B cell (primary cell): ENCODE measurements at regions not wholly inside any gene's neighbourhood (a gene's known extent, or its start where the extent isn't known, plus 50 kb on each side); places are given as distances from the start of the nearest gene placed in this dataset.

ENCODE experiments used
- ATAC-seq: fragments of 200-7000 bp; cut with Tn5 transposase; one replicate; pipeline ENCODE4 v1.10.0; 2021; ENCODE audit warnings: low read depth, mild to moderate bottlenecking, moderate number of reproducible peaks, moderate library complexity
- CTCF ChIA-PET: fragments of 350-600 bp; sonication (Branson Sonifier 250); formaldehyde crosslinking; loops from one replicate; lab custom pipeline; 2021; ENCODE audit warnings: antibody characterized with exemption, inconsistent platforms; lab: Charles Lee
- POLR2A ChIA-PET: fragments of 350-600 bp; sonication (Branson Sonifier 250); formaldehyde crosslinking; loops from one replicate; lab custom pipeline; 2021; ENCODE audit warnings: antibody characterized with exemption; lab: Charles Lee
- DNase-seq: peaks from one replicate; pipeline ENCODE4 v3.0.0; 2013
- H2AFZ ChIP-seq: 2 replicates; pipeline ENCODE4 v1.6.1; 2012; ENCODE audit warnings: mild to moderate bottlenecking, low read depth, low read length; ENCODE audit not compliant: insufficient read depth, poor library complexity, severe bottlenecking
- H3K27ac ChIP-seq, 2 donors: 1 replicate in 1 of 2; 2 replicates in 1 of 2; pipeline ENCODE4 v1.5.1; 2012 to 2013; ENCODE audit warnings: low read length in 2 of 2, mild to moderate bottlenecking in 2 of 2, moderate library complexity in 1 of 2
- H3K27me3 ChIP-seq, 4 experiments: fragments of 200-600 bp in 1 of 4; sonication (generic) in 1 of 4; replicated peaks in 1 of 4; 1 replicate in 2 of 4; 2 replicates in 2 of 4; pipeline versions ENCODE4 v1.6.1 to v1.7.0; 2013 to 2016; ENCODE audit warnings: low read length in 3 of 4, mild to moderate bottlenecking in 2 of 4, mixed read lengths in 1 of 4, moderate library complexity in 1 of 4; ENCODE audit not compliant: insufficient read depth in 4 of 4, control insufficient read depth in 3 of 4; ENCODE audit errors: control extremely low read depth in 1 of 4
- H3K36me3 ChIP-seq, 2 experiments: replicated peaks in 1 of 2; 1 replicate in 1 of 2; 2 replicates in 1 of 2; pipeline versions ENCODE4 v1.6.1 to v1.7.1; 2013; ENCODE audit warnings: low read length in 1 of 2; ENCODE audit not compliant: insufficient read depth in 2 of 2, control insufficient read depth in 1 of 2; ENCODE audit errors: control extremely low read depth in 1 of 2, extremely low read depth in 1 of 2
- H3K4me1 ChIP-seq, 2 donors: fragments of 200-600 bp in 1 of 2; sonication (generic) in 1 of 2; 1 replicate in 1 of 2; 2 replicates in 1 of 2; pipeline versions ENCODE4 v1.5.1 to v1.6.1; 2013 to 2017; ENCODE audit warnings: low read length in 2 of 2; ENCODE audit not compliant: control insufficient read depth in 2 of 2, insufficient read depth in 2 of 2
- H3K4me2 ChIP-seq: replicated peaks from 2 replicates; pipeline ENCODE3; 2012; ENCODE audit warnings: mild to moderate bottlenecking, low read depth, low read length; ENCODE audit not compliant: poor library complexity, severe bottlenecking
- H3K4me3 ChIP-seq, 5 experiments: fragments of 200-600 bp in 1 of 5; sonication (generic) in 1 of 5; 1 replicate in 3 of 5; 2 replicates in 2 of 5; pipeline versions ENCODE4 v1.5.1 to v1.7.0; 2011 to 2016; ENCODE audit warnings: low read length in 4 of 5, mild to moderate bottlenecking in 4 of 5, low read depth in 2 of 5, control low read depth in 1 of 5, moderate library complexity in 1 of 5; ENCODE audit not compliant: insufficient read depth in 1 of 5; ENCODE audit errors: control extremely low read depth in 1 of 5, extremely low read depth in 1 of 5
- H3K79me2 ChIP-seq: fragments of 200-600 bp; sonication (generic); one replicate; pipeline ENCODE4 v1.6.0; 2016; ENCODE audit warnings: low read length; ENCODE audit not compliant: control insufficient read depth, insufficient read depth
- H3K9ac ChIP-seq: fragments of 200-600 bp; sonication (generic); 2 replicates; pipeline ENCODE4 v1.6.1; 2017; ENCODE audit warnings: mild to moderate bottlenecking, low read length, moderate library complexity
- H3K9me3 ChIP-seq, 3 donors: one replicate each; pipeline versions ENCODE4 v1.6.1 to v1.7.1; 2013; ENCODE audit warnings: low read length in 2 of 3; ENCODE audit not compliant: control insufficient read depth in 2 of 3, insufficient read depth in 1 of 3; ENCODE audit errors: control extremely low read depth in 1 of 3
- H4K20me1 ChIP-seq: 2 replicates; pipeline ENCODE4 v1.6.0; 2012; ENCODE audit warnings: mild to moderate bottlenecking, low read length; ENCODE audit not compliant: insufficient read depth, control insufficient read depth, poor library complexity, severe bottlenecking
- H3K27ac Mint-ChIP-seq: one replicate; pipeline ENCODE4 v1.8.0; 2021; ENCODE audit warnings: mixed read lengths
- H3K27me3 Mint-ChIP-seq: one replicate; pipeline ENCODE4 v1.8.0; 2021; ENCODE audit warnings: mixed read lengths
- H3K4me1 Mint-ChIP-seq: one replicate; pipeline ENCODE4 v1.8.0; 2021; ENCODE audit warnings: mixed read lengths
- H3K4me3 Mint-ChIP-seq: one replicate; pipeline ENCODE4 v1.8.0; 2021; ENCODE audit warnings: mixed read lengths
- H3K9me3 Mint-ChIP-seq: one replicate; pipeline ENCODE4 v1.8.0; 2022; ENCODE audit warnings: mixed read lengths; ENCODE audit not compliant: insufficient read depth
- EZH2 ChIP-seq: IDR thresholded peaks from 2 replicates; pipeline ENCODE4 v1.6.1; 2012; ENCODE audit warnings: borderline replicate concordance, low read depth, mild to moderate bottlenecking, moderate library complexity, low read length; ENCODE audit not compliant: insufficient read depth, poor library complexity, severe bottlenecking
- WGBS: methylation state at CpG from one replicate; pipeline ENCODE4 v1.1.5; 2013; ENCODE audit warnings: missing lambda C conversion rate; ENCODE audit not compliant: insufficient coverage; 5-methylcytosine and 5-hydroxymethylcytosine counted together
- intact Hi-C: fragments of 100-400 bp; cut with micrococcal nuclease; formaldehyde crosslinking; loops from one replicate; pipeline ENCODE4 v1.10.0; 2022
- TF ChIP-seq, protein P1 (sequence below): fragments of 200-600 bp; IDR thresholded peaks from one replicate; pipeline ENCODE4 v1.8.0; 2022; ENCODE audit warnings: antibody characterized with exemption, mild to moderate bottlenecking

DNA sequence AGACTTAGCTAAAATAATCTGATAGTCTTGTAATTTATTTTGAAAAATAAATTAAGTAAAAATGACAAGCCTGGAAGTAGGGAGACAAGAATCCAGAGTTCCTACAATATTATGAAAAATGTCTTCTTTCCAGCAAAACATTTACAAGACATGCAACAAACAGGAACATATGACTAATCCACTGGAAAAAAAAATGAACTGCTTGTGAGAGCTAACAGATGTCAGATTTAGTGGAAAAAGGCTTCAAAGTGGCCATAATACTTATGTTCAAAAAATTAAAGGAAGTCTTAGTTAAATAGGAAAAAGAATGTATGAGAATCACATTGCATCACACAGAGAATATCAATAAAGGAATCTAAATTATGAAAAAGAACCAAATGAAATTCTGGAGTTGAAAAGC, 2082.0 kb upstream of the PCDH20 start:
- Histone ChIP-seq H3K4me1 (no peaks in the 10 kb centered on the region), H3K27me3 (no peaks in the 10 kb centered on the region), H3K9me3 (peaks cover 0 to 7% (median 0%) of the 10 kb centered on the region in 3 donors), H3K36me3 (no peaks in the 10 kb centered on the region), H3K9ac (no peak overlapping the region), H3K4me3 (no peak overlapping the region), H3K4me2 (no peak overlapping the region), H3K27ac (no peak overlapping the region), H3K79me2 (no peaks in the 10 kb centered on the region), H4K20me1 (no peaks in the 10 kb centered on the region), H2AFZ (no peak overlapping the region)
- intact Hi-C loops = no loop called here
- H3K27ac Mint-ChIP-seq = no peak overlapping the region
- H3K4me1 Mint-ChIP-seq = no peaks in the 10 kb centered on the region
- no peak overlapping the region for H3K4me3 Mint-ChIP-seq
- TF ChIP-seq EZH2 = no peak
- H3K27me3 Mint-ChIP-seq = no peaks in the 10 kb centered on the region
- ATAC-seq (no peak), DNase-seq (no peak)
- CTCF ChIA-PET = no interaction called here
- POLR2A ChIA-PET = no interaction called here
- peaks cover 8% of the 10 kb centered on the region for H3K9me3 Mint-ChIP-seq

DNA sequence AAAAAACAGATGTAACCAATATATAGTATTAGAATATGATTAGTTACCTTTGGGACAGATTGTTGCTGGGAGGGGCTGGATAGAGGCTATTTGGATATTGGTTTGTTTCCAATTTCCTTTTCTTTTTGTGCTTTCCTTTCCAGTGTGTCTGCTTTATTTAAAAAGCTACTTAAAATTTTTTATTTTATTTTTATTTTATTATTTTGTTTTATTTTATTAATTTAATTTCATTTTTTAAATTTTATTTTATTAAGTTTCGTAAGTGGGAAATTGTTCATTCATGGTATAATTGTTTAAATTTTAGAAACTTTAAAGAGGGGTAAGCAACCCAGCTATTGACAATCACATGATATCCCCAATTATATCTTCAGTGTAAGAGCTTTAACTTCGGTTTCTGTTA, 2077.0 kb upstream of the PCDH20 start:
- Histone ChIP-seq H3K27ac (no peak overlapping the region), H3K79me2 (no peaks in the 10 kb centered on the region), H3K4me2 (no peak overlapping the region), H3K27me3 (no peaks in the 10 kb centered on the region), H3K4me3 (no peak overlapping the region), H3K9me3 (peaks cover 0 to 4% (median 0%) of the 10 kb centered on the region in 3 donors), H3K36me3 (no peaks in the 10 kb centered on the region), H4K20me1 (no peaks in the 10 kb centered on the region), H3K4me1 (no peaks in the 10 kb centered on the region), H2AFZ (no peak overlapping the region), H3K9ac (no peak overlapping the region)
- no peak overlapping the region for H3K4me3 Mint-ChIP-seq
- peaks cover 4% of the 10 kb centered on the region for H3K9me3 Mint-ChIP-seq
- ChIA-PET POLR2A (no interaction called here), CTCF (no interaction called here)
- H3K4me1 Mint-ChIP-seq = no peaks in the 10 kb centered on the region
- DNase-seq (no peak), ATAC-seq (no peak)
- no CpG with 5 or more reads among the region's 2 CpGs for WGBS
- no peak overlapping the region for H3K27ac Mint-ChIP-seq
- H3K27me3 Mint-ChIP-seq = no peaks in the 10 kb centered on the region
- intact Hi-C loops = no loop called here
- TF ChIP-seq, protein P1, sequence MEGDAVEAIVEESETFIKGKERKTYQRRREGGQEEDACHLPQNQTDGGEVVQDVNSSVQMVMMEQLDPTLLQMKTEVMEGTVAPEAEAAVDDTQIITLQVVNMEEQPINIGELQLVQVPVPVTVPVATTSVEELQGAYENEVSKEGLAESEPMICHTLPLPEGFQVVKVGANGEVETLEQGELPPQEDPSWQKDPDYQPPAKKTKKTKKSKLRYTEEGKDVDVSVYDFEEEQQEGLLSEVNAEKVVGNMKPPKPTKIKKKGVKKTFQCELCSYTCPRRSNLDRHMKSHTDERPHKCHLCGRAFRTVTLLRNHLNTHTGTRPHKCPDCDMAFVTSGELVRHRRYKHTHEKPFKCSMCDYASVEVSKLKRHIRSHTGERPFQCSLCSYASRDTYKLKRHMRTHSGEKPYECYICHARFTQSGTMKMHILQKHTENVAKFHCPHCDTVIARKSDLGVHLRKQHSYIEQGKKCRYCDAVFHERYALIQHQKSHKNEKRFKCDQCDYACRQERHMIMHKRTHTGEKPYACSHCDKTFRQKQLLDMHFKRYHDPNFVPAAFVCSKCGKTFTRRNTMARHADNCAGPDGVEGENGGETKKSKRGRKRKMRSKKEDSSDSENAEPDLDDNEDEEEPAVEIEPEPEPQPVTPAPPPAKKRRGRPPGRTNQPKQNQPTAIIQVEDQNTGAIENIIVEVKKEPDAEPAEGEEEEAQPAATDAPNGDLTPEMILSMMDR = no peak
- no peak for TF ChIP-seq EZH2
